ENCODE measurements at regions not wholly inside any gene's neighbourhood (a gene's known extent, or its start where the extent isn't known, plus 50 kb on each side); places are given as distances from the start of the nearest gene placed in this dataset.

DNA sequence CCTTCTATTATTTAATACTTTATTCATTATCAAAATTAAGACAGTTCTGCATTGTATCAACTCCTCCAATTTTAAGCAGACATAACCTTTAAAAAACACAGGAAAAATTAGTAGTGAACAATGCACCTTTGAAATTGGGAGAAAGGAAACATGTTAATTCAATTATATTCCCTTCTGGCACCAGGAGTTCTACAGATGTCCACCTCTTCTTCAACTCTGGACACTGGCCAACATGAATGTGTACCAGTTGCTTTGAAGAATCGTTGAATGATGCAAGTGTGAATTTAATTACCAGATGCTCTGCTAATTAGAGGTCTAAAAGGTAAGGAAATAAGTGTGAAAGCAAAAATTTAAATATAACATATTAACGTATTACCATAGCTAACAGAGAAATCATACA is 206.7 kb upstream of the IGFBP3 start:
- TF ChIP-seq, protein P1, sequence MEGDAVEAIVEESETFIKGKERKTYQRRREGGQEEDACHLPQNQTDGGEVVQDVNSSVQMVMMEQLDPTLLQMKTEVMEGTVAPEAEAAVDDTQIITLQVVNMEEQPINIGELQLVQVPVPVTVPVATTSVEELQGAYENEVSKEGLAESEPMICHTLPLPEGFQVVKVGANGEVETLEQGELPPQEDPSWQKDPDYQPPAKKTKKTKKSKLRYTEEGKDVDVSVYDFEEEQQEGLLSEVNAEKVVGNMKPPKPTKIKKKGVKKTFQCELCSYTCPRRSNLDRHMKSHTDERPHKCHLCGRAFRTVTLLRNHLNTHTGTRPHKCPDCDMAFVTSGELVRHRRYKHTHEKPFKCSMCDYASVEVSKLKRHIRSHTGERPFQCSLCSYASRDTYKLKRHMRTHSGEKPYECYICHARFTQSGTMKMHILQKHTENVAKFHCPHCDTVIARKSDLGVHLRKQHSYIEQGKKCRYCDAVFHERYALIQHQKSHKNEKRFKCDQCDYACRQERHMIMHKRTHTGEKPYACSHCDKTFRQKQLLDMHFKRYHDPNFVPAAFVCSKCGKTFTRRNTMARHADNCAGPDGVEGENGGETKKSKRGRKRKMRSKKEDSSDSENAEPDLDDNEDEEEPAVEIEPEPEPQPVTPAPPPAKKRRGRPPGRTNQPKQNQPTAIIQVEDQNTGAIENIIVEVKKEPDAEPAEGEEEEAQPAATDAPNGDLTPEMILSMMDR (IDR thresholded peaks at IDR 0.05), result no peak

GRCh38 chr7:46126675-46127300 is 205.7 kb upstream of the IGFBP3 start:
- TF ChIP-seq, protein P1 (IDR thresholded peaks at IDR 0.05), result no peak

- TF ChIP-seq, protein P1 (IDR thresholded peaks at IDR 0.05), result no peak
Observed at GRCh38 chr7:46123756-46124343, 202.8 kb upstream of the IGFBP3 start.

DNA sequence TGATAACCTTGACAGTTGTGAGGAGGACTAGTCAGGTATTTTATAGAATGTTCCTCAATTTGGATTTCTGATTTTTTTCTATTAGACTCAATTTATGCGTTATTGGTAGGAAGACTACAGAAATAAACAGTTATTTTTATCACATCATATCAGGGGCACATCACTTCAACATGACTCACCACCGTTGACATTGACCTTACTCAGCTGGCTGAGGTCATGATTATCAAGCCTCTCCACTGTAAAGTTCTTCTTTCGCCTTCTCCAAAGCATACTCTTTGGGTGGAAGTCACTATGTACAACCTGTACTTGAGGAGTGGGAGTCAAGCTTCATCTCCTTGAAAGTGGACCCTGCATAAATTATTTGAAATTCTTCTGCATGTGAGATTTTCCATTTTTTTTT is 194.3 kb upstream of the IGFBP3 start:
- TF ChIP-seq, protein P1 (IDR thresholded peaks at IDR 0.05), result no peak

DNA sequence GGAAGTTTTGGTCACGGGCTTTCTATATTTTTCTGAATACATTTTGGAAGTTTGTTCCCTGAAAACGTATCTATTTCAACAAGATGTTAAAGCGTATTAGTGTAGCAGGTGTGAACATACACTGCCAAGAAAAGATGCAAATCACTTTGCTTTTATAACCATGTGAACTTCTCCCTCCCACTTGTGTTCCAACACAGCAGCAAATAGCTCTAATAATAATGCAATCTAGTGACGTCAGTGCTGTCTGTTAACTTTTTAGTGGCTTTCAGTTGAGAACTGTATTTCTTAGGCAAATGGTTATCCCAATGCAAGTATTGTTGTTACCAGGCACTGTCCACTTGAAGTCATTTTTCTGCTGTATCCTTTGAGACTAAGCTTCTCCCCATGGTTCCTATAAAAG is 188.4 kb upstream of the IGFBP3 start:
- TF ChIP-seq, protein P1 (IDR thresholded peaks at IDR 0.05), result no peak

DNA sequence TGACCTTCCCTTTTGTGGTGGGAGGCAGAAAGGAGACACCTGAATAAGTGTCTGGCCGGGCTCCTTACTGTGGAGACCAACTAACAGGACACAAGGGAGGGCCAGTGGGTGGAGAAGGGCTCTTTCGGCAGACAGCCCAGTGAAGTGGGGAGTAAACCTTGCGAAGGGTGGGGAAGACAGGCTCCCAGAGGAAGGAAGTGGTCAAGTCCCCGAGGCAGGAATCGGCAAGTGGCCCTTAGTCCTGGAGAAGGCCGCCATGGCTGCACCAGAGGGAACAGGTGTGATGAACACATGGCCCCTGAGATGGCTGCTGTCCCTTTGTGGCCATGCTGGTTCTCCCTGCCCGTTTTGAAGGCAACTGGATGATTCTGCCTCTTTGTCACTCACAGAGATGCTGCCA is 187.2 kb upstream of the IGFBP3 start:
- TF ChIP-seq, protein P1 (IDR thresholded peaks at IDR 0.05), result no peak

DNA sequence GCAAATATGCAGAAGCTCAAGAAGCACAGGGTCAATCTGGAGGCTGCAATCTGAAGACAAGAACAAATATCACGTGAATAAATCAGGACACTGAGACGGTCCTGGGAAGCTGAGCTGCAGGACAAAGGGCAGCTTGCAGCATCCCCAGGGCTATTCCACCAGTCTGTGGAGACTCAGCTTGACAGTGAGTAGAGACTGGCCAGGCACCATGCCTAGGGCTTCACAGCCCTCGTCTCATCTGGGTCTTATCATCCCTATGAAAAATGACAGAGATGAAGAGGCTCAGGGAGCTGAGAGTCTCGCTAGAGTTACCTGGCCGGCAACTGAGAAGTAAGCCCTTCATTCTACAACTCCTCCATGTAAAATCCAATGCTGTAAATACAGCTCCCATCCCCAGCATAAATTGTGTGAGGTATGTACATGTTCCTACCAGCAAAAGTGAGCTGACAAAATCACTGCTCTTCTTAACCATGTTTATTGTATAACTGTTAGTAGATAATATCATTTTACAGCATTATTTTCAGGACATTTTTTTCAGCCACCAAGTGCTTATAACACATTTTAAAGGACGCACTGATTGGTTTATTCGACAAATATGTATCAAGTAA is 186.6 kb upstream of the IGFBP3 start:
- TF ChIP-seq, protein P1 (IDR thresholded peaks at IDR 0.05), result no peak

Data from LNCAP (cell line).